ENCODE measurements at regions not wholly inside any gene's neighbourhood (a gene's known extent, or its start where the extent isn't known, plus 50 kb on each side); places are given as distances from the start of the nearest gene placed in this dataset.

DNA sequence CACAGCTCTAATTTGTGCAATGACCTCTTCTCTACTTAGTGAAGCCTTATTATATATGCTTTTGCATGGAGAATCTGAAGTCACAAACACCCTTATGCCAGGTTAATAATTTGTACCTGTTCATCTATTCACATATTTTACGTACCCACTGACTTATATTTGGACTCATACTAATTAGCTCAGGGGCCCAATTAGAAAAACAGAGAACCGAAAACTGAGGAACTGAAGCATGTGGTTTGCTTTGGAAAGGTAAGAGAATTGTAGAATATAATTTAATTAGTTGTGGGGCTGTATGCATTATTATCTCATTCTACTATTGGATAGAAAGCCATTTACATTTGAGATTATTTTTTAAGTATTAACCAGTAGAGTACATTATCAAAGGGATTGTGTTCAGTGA is 805.9 kb upstream of the CITED2 start:
- H3K4me2 ChIP-seq (ENCODE audit: insufficient read depth, low read length): no peak overlapping the region
- no peak overlapping the region for H3K9ac ChIP-seq (ENCODE audit: insufficient read depth in 1 of 2, low read depth in 2 of 2, low read length in 2 of 2)
- H3K4me3 ChIP-seq: no peak overlapping the region
- H3K9me3 ChIP-seq (replicated peaks; ENCODE audit: control insufficient read depth, insufficient read depth, low read depth, low read length): peaks cover 11% of the 10 kb centered on the region; the same call in 1 of the 2 replicates
- 80% methylated on average over 2 of the region's 2 CpGs for WGBS (ENCODE audit: insufficient coverage, low coverage, missing lambda C conversion rate)
- H4K20me1 ChIP-seq (replicated peaks; ENCODE audit: control insufficient read depth, insufficient read depth, low read length): no peaks in the 10 kb centered on the region
- in situ Hi-C loops (cut with MboI): no loop called here
- FAIRE-seq: no peak
- no peaks in the 10 kb centered on the region for H3K9me1 ChIP-seq (ENCODE audit: control insufficient read depth, insufficient read depth, low read length)
- peaks cover 18% of the 10 kb centered on the region for H3K79me2 ChIP-seq (ENCODE audit: control insufficient read depth, insufficient read depth, low read length)
- no peak for DNase-seq (ENCODE audit: extremely low read depth in 1 of 4, low spot score in 3 of 4)
- ChIA-PET CTCF (ENCODE audit: low intra/inter-chr PET ratio) (no interaction called here), POLR2A (interaction anchor here (0.6 kb wide), 1 partner anchor 82 kb away, joined by 3 read pairs; no protein-coding TSS in a partner anchor)
- intact Hi-C loops (cut with micrococcal nuclease): no loop called here
- BruUV-seq (replicated peaks): no TSS peak
- no peak overlapping the region for H3K27ac ChIP-seq (ENCODE audit: extremely low read depth, low read depth, low read length)
- ATAC-seq: no peak
- H2AFZ ChIP-seq (ENCODE audit: low read depth, low read length): no peak overlapping the region
- TF ChIP-seq TCFL5 (CRISPR knock-in tag; conservative IDR thresholded peaks at IDR 0.05): no peak
- TF ChIP-seq STAT5B (CRISPR knock-in tag; IDR thresholded peaks at IDR 0.05): no peak
- no peak for TF ChIP-seq ZNF589 (CRISPR knock-in tag; IDR thresholded peaks at IDR 0.05; ENCODE audit: low read depth)
- no peak for TF ChIP-seq SIN3A (IDR thresholded peaks at IDR 0.05; ENCODE audit: borderline replicate concordance in 2 of 2, control insufficient read depth in 1 of 2, low read depth in 2 of 2, low read length in 2 of 2)
- TF ChIP-seq CTBP1 (IDR thresholded peaks at IDR 0.05; ENCODE audit: borderline replicate concordance): no peak
- TF ChIP-seq MTF1 (CRISPR knock-in tag; IDR thresholded peaks at IDR 0.05; ENCODE audit: borderline replicate concordance): no peak
- no peak for TF ChIP-seq CHD4 (IDR thresholded peaks at IDR 0.05; ENCODE audit: insufficient read depth, insufficient replicate concordance, low read depth, low read length, poor library complexity, severe bottlenecking)
- TF ChIP-seq, protein P1, sequence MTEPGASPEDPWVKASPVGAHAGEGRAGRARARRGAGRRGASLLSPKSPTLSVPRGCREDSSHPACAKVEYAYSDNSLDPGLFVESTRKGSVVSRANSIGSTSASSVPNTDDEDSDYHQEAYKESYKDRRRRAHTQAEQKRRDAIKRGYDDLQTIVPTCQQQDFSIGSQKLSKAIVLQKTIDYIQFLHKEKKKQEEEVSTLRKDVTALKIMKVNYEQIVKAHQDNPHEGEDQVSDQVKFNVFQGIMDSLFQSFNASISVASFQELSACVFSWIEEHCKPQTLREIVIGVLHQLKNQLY (CRISPR knock-in tag; conservative IDR thresholded peaks at IDR 0.05): no peak
- no peak for TF ChIP-seq RBBP5 (IDR thresholded peaks at IDR 0.05; ENCODE audit: borderline replicate concordance, insufficient read depth, low read length, poor library complexity, severe bottlenecking)
- TF ChIP-seq EHMT2 (IDR thresholded peaks at IDR 0.05): no peak
- no peak for TF ChIP-seq POLR2B (IDR thresholded peaks at IDR 0.05; ENCODE audit: low read depth, partially characterized antibody)
- TF ChIP-seq ZHX1 (conservative IDR thresholded peaks at IDR 0.05; ENCODE audit: low read length): no peak
- TF ChIP-seq KLF13 (tag; IDR thresholded peaks at IDR 0.05; ENCODE audit: borderline replicate concordance, low read depth): no peak
- no peak for TF ChIP-seq ERF (CRISPR knock-in tag; IDR thresholded peaks at IDR 0.05)
- no peak for TF ChIP-seq TCF7L2 (IDR thresholded peaks at IDR 0.05; ENCODE audit: low read depth, low read length)
- no peak for TF ChIP-seq SIRT6 (IDR thresholded peaks at IDR 0.05; ENCODE audit: low read depth, low read length)
- TF ChIP-seq SMARCA5 (IDR thresholded peaks at IDR 0.05): no peak
- no peak for TF ChIP-seq ZNF785 (CRISPR knock-in tag; IDR thresholded peaks at IDR 0.05)
- H3K36me3 ChIP-seq (ENCODE audit: control insufficient read depth, insufficient read depth, low read length): peaks cover 32% of the 10 kb centered on the region; the same call in 1 of the 3 replicates
- no peaks in the 10 kb centered on the region for H3K27me3 ChIP-seq (ENCODE audit: control insufficient read depth in 2 of 2, insufficient read depth in 2 of 2, low read length in 2 of 2)
- H3K4me1 ChIP-seq (replicated peaks in 1 of 2; ENCODE audit: control insufficient read depth in 2 of 2, insufficient read depth in 2 of 2, low read length in 2 of 2): no peaks in the 10 kb centered on the region

Measured in K562 (cell line).